ENCODE measurements at regions not wholly inside any gene's neighbourhood (a gene's known extent, or its start where the extent isn't known, plus 50 kb on each side); places are given as distances from the start of the nearest gene placed in this dataset.

- TF ChIP-seq CTCF (IDR thresholded peaks at IDR 0.05) (no peak), POLR2A (IDR thresholded peaks at IDR 0.05) (no peak)
These were observed 409.9 kb upstream of the ESRRG start for GRCh38 chr1:217133092-217133491.
